SW480 (cell line): ENCODE measurements at regions not wholly inside any gene's neighbourhood (a gene's known extent, or its start where the extent isn't known, plus 50 kb on each side); places are given as distances from the start of the nearest gene placed in this dataset.
A peak's percentile ranks its signal among the peaks of the same experiment; 100 is the strongest.

Experiments
- DNase-seq: peaks from one replicate; pipeline ENCODE4 v3.0.0-alpha.2; 2016; ENCODE audit warnings: low spot score

DNA sequence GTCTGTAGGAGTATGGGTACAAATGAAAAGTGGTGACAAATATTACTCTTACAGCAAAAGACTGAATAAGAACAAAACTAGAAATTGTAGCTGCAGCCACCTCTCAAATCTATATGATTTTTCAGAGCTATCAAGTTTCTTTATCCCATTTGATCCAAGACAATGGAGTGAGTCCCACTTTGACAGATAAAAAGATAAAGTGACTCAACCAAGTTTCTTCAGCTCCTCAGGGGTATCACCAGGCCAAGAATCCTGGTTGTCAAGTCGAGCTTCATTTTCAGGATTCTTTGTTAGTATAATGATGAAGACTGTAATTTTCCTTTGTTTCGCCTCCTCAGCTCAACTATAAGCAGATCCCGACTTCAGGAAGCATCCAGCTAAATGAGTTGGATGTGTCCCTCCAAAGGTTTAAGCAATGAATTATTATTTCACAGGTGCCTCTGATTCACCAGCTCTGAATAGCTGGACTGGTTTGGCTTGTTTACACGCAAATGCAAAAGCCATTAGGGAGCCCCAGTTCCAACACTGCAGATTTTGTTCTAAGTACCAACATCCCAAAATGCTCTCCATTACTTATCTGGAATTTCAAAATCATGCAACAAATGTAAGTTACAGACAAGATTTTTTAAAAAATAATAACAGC lies 238.9 kb downstream of the MAFB start:
- no peak for DNase-seq

DNA sequence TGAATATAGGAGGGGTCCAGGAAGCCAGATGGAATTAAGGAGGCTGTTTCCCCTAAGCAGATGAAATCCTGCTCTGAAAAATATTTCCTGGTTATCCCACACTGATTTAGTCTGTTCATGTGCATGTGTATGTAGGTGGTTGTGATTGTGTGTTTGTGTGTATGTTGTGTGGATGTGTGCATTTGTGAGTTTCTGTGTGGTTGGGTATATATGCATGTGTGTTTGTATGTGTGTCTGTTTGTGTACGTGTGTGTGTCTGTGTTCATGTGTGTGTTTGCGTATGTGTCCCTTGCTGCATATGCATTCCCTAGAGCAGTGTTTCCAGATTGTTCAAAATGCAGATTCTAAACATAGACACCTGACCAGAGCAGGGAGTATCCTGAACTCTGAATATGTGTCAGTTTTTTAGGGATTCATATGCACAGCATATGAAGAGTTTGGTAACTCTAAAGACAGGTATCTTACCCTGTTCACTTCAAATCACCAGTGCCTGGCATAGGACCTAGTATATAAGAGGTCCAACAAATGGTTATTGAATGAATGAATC lies 239.8 kb downstream of the MAFB start:
- no peak for DNase-seq

DNA sequence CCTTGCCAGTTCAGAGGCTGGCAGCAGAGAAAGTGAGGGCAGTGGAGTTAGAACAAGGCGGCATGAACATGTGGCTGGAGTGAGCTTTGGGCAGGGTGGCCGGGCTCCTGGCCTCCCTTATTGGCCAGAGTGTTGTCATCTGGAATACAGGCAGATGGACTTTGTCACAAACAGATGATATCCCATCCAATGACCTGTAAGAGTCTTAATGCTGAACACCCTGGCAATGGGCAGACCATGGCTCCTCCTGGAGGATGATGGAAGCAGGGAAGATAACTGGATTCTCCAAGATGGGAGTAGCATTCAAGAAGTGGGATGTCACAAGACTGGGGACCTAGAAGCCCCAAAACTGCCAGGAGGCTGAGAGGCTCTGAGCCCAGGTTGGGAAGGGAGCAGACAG lies 242.1 kb downstream of the MAFB start:
- DNase-seq, result no peak

DNA sequence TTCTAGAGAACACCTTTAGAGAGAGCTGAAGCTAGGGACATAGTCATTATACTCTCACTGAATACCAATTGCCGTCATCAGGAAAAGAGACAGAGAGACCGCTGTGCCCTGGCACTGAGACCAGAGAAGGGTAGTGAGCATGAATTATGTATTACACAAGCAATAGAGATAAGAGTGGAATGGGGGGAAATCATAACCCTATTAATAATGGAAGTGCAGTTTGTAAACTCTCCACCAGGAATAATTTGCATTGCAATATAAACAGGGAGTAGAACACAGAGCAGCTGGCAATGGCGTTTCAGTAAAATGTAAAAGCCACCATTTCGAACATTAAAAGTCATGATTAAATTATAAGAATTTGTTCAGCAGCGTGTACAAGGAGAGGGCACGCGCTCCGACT lies 244.5 kb downstream of the MAFB start:
- DNase-seq, result no peak

DNA sequence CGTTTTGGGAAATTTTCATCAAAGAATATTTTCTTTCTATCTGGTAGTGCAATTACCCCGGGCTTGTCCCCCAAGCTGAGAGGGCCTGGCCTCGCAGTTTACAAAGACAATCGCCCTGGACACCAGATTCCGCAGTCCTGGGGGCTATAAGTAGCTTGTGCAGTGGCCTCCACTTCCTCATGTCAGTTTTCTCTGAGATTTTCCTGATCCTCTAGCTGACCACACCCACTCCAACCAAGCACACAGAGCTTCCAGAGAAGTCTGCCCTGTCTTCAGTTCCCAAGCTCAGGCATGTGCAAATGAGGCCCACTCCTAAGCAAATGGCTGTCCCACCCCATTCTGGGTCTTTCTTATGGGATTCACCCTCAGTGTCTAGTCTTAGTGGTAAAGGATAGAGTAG lies 245.3 kb downstream of the MAFB start:
- no peak for DNase-seq

DNA sequence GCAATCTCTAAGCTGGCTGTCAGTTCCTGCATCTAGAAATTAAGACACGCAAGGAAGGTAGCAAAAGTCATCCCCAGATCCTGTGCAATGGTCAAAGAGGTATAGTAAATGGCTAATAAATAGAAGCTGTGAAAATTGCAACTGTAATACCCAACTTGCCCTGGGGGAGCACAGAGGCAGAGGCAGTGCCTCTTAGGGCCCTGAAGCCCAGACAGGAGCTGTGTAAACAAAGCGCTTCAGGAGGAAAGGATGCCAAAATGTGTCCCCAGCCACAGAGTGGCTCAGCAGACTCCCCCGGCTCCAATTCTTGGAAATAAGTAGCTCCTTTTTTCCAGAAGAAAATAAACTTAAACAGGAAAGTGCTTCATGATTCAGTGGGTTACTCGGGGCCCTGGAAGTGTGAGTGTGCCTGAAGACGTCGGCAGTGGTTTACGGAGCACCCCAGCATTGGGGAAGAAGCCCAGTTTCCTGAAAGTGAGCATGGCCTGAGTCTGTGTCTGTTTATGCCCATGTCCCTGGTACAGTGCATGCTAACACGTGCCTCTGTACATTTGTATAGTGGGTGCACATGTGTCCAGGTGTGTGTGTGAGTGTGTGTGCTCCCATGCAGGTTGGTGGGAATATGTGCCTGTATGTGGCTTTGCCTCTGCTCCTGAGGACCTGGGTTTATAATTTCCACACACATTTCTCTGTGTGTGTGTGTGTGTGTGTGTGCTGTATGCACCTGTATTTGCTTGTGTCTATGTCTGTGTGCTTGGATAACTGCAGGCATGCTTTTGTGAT lies 246.7 kb downstream of the MAFB start:
- peak; percentile 9 for DNase-seq

DNA sequence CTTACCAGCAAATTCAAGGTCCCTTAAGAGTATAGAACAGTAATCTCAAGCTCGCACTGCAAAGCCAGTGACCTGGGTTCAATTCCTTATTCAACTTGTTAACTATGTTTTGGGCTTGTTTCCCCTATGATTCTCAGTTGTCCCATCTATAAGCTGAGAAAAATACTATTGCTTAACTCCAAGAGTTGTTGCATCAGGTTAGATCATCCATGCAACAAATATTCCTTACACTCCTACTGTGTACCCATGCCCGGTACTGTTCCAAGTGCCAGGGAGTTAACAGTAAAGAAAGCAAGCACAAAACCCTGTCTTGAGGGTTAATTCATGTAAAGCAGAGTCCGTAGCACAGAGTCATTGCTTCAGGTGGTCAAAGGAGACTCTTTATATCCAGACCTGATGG lies 247.3 kb downstream of the MAFB start:
- no peak for DNase-seq

DNA sequence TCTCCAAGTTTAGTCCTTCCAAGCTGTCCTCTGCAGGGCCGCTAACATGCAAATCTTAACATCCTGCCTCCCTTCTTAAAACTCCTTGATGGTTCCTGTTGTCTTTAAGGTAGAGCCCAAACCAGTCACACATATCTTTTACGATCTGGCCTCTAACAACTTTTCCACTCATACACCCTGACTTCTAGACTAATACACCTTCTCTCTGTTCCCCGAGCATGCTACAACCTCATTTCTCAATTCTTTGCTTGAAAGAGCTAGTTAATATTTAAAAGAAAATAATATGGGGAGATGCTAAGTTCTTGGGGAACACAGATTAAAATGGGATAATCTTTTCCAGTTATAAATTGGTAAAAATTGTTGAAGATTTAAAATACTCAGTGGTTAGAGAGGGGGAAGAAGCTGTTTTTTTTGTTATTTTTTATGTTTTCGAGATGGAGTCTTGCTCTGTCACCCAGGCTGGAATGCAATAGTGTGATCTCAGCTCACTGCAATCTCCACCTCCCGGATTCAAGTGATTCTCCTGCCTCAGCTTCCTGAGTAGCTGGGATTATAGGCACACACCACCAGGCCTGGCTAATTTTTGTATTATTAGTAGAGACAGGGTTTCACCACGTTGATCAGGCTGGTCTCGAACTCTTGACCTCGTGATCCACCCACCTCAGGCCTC lies 250.7 kb downstream of the MAFB start:
- no peak for DNase-seq

DNA sequence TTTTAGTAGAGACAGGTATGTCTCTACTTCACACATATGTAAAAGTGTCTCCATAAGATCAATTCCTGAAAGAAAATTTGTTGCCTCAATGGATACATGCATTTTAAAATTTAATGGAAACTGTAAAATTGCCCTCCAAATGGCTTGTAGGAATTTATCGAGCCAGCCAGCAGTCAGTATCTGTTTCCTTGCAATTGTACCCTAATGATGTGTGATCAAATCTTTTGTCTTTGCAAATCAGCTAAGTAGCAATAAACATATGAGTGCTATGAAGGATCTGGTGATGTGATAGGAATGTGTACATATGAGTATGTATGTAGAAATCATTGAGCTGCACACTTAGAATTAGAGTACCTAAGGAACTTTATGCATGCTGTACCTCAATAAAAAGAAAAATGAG lies 253.0 kb downstream of the MAFB start:
- no peak for DNase-seq

DNA sequence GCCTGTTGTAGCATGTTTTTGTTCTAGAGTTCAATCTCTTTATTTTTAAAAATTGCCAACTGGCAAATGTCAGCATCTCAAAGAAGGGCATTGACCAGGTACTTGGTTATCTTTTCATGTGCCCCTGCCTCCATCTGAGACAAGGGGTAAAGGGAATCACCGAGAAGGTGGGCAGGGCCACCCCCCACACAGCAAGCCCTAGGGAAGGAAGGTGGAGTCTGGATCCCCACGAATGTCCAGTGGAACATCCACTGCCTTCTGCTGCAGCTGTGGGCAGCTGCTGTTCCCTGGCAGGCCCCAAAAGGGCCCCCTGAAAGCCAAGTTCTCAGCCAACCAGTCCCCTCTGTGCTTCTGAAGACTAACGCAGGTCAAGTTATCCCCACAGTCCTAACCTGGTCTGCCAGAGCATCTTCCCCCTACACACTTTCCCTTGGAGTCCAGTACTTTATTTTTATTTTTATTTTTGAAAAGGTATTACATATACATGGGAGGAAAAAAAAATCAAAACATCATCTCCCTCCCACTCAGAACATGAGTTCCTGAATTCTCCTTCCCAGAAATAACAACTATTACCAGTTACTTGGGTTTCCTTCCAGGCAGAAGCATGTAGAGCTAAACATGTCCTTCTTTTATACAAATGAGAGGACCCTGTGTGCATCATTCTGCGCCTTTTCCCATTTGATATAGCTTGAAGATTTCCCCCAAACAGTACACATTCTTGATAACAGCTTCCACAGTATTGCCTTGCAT lies 253.7 kb downstream of the MAFB start:
- DNase-seq, result no peak

DNA sequence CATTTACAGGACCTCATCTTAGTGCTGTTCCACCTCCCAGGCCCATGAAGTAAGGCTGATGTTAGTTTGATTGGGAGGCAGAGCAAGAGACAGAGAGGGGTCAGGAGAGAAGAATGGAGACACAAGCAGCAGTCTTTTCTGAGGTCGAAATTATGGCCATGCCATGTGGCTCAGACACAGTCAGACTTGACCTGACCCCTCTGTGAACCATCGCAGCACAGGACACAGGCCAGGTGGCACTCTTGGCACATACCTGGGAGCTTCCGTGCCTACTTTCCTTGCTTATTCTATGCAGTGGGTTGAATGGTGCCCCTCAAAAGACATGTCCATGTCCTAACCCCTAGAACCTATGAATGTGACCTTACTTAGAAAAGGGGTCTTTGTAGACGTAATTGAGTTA lies 254.9 kb downstream of the MAFB start:
- DNase-seq, result no peak

DNA sequence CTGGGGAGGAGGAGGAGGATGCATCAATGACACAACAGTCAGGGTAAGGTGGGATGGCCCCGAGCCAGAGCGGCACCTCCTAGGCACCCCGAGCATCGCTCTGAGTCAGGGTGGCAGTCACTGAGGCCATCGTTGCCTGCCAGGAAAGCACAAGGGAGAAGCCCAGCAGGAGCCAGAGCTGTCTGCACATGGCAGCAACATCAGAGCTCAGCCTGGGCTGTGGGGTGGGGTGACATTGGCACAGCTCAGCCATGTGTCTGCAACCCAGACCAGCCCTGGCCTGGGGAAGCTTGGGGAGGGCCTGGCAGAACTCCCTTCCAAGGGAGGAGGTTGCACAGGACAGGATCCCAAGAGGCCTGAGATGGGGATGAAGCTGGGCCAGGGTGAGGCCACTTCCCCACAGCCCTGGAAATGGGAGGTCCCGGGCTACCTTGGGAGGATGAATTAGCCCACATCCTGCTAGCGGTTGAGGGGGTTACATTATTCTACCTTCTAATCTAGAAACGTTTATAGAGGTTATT lies 255.6 kb downstream of the MAFB start:
- DNase-seq, result no peak

DNA sequence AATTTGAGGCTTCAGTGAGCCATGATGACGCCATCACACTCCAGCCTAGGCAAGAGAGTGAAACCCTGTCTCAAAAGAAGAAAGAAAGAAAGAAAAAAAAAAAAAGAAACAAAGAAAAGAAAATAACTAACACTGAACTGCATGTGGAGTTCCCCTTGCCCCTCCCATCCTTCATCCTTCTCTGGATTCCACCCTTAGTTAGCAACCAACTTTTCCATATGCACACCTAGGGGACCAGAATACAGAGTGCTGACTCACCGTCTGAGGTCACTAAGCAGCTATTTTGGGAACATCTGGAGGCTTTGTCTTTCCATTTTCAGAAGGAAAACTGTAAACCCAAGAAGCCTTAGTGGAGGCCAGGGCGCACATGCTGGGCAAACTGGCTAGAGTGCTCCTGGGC lies 257.4 kb downstream of the MAFB start:
- DNase-seq, result no peak

DNA sequence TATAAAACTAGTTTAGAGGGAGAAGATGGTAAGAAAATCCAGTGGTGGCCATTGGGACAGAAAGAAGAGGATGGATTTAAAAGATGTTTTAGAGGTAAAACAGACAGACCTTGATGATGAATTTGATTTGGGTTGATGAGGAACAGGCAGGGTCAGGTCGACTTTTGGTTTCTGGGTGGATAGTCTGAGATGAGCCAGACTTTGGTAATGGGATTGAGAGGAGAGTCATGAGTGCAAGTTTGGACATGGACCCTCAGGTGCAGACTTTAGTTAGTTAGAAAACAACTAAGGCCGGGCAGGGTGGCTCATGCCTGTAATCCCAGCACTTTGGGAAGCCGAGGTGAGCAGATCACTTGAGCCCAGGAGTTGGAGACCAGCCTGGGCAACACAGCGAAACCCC lies 257.9 kb downstream of the MAFB start:
- no peak for DNase-seq

DNA sequence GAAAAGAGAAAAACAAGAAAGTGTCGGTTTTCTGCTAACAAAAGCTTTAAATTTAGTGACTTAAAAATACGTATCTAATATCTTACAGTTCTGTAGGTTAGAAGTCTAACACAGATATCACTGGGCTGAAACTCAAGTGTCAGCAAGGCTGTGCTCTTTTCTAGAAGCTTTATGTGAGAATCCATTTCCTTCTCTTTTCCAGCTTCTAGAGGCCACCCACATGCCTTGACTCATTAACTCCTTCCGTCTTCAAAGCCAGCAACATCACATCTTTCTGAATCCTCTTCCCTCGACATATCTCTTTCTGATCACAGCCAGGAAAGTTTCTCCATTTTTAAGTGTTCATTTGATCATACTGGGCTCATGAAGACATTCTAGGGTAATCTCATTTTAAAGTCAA lies 262.0 kb downstream of the MAFB start:
- DNase-seq, result no peak

DNA sequence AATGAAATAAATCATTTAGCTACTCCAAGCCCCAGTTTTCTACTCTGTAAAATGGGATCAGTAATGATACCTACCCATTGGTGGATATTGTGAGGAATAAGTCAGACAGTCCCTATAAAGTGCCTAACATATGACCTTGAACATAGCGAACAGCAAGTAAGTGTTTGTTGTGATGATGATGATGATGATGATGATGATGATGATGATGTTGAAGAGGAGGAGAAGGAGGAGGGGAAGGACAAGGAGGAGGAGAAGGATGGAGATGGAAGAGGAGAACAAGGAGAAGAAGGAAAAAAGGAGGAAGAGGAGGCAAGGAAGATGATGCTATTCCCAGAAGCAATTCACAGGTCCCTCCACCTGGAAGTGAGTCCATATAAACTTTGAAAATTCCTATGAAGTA lies 264.3 kb downstream of the MAFB start:
- no peak for DNase-seq

DNA sequence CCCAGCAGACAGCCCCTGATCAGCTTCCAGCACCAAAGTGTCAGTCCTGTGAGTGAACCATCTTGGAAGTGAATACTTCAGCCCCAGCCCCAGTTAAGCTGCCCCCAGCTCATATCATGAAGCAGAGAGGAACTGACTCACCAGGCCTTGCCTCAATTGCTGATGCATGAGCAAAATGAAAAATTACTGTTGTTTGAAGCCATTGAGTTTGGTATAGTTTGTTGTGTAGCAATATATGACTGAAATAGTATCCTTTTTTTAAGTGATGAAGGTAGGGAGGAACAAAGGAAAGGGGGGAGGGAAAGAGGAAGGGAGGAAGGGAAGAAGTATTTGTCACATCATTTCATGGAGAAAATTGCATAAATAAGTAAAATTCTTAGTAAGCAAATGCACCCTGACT lies 266.4 kb downstream of the MAFB start:
- no peak for DNase-seq

DNA sequence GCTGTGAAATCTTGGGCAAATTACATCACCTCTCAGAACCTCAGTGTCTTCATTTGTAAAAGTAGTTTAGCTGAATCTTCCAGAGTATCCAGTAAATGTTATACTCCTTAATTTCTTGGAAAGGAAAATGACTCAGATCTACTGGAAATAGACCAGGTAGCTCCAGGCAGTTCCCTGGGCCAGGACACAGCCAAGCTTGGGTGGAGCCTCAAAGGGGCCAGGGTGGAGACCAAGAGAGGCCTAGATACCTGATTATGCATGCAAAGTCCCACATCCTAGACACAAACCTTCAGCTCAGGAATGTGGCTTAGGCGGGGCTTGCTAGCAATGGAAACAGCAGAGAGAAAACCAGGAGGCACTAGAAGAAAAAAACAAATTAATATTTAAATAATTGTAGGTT lies 272.8 kb downstream of the MAFB start:
- DNase-seq, result no peak

DNA sequence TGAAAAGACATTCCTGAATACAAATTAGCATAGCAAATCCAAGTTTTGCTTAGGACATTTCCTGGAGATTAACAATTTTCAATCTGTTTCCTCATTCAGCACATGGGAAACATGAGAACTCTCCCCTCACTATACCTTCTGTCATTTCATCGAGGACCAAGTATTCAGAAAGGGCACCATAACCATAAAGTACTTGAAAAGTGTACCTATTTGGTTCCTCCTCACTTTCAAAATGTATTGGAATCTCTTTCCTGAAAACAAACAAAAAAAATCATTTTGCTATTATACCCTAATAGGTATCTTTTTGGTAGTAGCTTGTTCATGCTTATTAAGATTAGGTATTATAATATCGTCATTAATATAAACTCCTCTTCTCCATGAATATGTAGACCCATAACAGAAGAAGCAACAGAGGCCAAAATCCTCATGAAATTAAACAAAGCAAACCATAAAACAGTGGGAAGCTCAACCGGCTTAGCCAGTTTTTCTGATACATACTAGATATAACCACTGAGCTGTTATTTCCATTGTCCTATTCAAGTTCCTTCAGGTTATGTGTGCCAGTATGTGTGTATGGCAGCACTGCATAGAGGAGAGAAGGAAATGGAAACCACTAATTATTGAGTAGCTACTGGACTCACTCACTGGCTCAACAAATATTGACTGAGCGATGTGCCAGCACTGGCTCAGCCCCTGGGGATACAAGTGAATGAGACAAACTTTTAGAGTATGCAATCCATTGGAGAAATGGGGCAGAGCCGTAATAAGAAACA lies 274.0 kb downstream of the MAFB start:
- no peak for DNase-seq

DNA sequence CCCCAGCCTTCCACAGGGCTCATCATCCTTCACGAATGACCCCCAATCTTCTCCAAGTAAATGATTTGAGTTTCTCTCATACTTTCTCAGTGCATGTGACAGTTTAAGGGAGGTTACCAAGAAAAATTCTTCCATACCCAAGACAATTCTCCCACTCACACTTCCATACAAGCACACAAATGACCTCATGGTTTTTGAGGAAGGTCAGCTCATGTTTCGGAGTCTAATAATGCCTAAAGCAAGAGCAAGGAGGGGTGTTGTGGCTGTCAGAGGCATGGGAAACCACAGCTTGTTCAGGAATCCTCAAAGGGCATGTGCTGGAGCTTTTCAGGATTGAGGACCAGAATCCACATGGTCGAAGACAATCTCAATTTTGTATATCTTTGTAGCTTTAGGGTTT lies 279.0 kb downstream of the MAFB start:
- DNase-seq, result no peak

DNA sequence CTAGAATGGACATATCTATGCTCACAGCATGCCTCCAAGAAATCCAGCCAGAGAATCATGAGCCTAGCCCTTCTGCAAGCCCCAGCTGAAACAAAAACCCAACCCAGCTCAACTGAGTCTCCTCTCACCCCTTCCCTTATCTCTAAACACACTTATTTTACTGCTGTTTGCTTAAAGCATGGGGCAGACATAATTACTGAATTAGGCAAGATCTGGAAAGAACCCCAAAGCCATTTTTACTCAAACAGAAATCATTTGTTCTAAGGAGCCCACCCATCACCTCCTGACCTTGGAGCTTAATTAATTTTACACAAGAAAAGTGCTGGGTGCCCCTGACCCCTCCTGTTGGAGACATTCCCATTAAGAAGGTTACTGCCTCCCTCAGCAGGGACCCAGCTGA lies 291.6 kb downstream of the MAFB start:
- DNase-seq, result no peak
